Left forelimb (tissue), 1 donor: ENCODE measurements at regions not wholly inside any gene's neighbourhood (a gene's known extent, or its start where the extent isn't known, plus 50 kb on each side); places are given as distances from the start of the nearest gene placed in this dataset.

ENCODE experiments used
- DNase-seq: peaks from one replicate; pipeline ENCODE4 v3.0.0-alpha.2; 2018; ENCODE audit warnings: low spot score

DNA sequence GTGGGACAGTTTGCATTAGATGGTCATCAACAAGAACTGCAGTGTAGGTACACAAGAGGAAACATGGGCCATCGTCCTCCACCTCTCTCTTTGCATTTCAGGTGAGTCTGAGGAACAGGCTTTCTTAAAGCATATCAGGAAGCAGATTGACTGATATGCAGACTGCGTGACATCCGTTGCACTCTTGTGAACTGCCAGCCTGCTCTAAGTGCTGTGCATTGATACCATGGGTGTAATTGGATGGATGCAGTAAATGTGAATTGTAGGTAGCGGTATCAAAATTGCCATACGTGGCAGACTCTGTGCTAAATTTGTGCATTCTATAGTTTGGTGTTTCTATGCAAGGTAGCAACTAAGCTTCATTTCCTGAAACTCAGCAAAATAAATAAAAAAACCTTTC, 1008.3 kb downstream of the EFNB2 start:
- no peak for DNase-seq

GRCh38 chr13:105519771-105520170, 1015.7 kb downstream of the EFNB2 start:
- no peak for DNase-seq

GRCh38 chr13:105518086-105518485, 1017.4 kb downstream of the EFNB2 start:
- DNase-seq, result no peak

DNA sequence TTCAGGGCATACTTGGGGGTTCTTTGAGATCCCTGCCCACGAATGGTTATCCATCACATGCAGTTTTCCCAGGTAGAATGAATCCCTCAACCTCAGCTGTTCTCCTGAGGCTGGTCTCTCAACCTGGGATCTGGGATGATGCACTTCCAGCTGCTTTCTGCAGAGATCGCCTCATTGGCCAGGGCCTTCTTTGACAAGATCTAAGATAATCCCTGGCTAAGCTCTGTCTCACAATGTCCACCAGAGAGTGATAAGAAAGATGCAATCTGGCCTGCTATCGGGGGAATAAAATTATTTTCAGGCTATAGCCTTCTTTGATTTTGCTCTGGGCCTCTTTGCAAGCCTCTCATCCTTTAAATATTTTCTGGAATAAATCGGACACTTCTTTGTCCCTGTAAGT, 1021.1 kb downstream of the EFNB2 start:
- DNase-seq, result no peak

DNA sequence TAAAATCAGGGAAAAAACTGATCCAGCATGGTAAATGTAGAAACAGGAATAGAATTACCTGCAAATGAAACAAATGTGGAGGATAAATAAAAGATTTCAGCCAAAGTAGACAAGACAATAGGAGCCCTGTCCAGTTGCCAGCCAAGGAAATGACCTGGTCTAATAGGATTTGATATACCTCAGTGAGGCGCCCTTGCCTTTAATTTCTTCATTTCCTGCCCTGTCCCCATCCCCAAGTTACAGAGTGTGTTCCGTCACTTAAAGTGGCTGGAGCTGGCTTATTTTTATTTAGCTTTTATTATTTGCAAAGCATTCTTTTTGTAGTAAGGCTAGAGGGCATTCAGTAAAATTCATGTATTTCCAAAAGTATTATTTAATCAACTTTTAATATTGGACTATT, 1022.0 kb downstream of the EFNB2 start:
- no peak for DNase-seq

DNA sequence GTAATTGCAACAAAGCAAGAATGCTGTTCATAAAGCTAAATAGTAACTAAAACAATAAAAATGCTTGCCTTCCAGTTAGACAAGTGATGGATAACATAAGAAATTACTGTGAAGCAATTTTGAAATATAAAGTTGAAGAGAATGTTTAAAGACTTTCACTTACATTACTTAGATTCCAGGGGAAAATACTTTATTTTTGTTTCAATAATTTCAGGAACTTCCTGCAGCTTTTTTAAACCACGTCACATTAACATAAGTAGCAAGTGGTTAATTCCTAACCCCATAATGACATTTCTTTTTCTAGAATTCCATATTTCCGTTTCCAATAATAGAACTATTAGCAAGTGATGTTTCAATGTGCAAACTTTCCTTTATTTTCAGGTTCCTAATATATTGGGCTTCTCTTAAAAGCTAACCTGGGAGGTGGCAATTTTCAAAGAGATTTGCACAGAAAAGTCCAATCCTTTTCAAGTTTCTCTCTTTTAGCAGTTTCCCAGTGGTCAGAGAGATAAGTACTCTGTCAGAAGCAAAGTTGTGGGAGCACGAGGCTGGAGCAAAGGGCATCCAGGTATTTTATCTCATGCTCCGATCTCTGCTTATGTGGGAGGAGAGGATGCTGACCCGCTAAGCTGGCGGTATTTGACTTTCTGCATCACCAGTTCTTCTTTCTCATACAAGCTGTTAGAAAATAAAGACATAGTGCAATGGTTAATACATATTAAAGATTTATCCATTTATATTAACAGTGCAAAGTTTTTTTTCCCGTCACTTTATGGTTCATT, 1025.3 kb downstream of the EFNB2 start:
- no peak for DNase-seq

DNA sequence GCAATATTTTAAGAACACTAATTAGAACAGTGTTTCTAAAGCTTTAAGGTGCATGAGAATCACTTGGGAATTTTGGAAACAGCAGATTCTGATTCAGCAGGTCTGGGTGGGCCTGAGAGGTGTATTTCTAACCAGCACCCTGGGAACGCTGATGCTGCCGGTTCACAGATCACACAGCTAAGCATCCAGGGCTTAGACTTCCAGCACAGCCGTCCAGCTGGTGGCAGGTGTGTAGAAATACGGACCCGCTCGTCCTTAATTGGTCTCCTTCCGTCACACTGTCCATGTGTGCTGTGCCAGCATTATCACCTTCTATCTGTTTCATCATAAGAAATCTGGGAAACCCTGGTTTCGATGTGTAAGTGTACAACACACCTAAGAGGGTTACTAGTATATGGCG, 1029.0 kb downstream of the EFNB2 start:
- no peak for DNase-seq

DNA sequence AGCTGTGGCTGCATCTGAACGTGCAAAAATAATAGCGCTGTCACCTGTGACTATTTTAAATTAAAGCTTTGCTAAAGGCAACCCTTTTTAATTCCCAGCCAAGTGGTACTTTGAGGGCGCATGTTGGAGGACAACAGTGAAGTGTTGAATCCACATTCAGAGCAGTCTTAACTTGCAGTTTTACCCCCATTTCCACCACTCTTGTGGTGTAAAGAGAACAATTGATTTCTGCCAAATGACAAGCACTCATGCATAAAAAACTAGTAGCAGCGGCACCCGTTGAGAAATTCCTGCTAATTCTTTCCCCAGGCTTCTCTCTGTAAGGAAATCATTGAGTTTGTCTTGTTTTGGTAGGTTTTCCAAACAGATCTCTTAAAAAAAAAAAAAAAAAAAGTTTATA, 1033.3 kb downstream of the EFNB2 start:
- no peak for DNase-seq

GRCh38 chr13:105497597-105497996, 1037.9 kb downstream of the EFNB2 start:
- DNase-seq, result no peak

- no peak for DNase-seq
Observed at GRCh38 chr13:105492216-105492615, 1043.2 kb downstream of the EFNB2 start.

GRCh38 chr13:105491345-105491744, 1044.1 kb downstream of the EFNB2 start:
- DNase-seq, result no peak

DNA sequence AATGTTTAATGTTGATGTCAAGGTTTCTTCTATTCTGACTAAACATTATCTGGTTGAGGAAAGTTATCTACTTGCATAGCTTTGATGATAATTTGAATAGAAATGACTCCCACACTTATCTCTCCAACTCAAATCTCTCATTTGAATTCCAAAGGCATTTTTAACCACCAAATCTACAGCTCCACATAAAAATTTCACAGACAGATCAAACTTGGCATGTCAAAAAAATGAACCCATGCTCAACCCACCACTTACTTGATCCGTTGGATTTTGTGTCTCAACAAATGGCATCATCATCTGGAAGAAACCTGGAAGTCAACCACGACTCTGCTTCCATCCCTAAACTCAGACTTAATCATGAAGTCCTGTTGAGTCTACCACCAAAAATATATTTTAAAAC, 1050.4 kb downstream of the EFNB2 start:
- no peak for DNase-seq

- no peak for DNase-seq
Observed at GRCh38 chr13:105474983-105475610, 1060.4 kb downstream of the EFNB2 start.

DNA sequence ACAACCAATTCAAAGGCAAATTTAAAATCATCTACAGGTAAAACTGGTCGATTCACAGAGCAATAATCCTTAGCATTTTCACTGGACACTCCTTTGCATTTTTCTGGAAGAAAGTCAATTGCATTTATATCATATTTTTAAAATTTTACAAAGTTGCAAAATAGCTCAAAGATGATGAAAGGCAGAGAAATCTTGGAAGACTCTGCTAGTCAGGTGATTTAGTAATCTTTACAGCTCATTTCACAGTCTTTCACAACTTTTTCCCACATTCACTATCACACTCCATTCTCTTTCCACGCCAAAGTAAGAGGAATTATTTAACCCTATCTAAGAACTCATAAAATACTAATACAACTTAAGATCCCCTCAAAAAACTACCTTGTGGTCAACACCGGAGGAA, 1063.8 kb downstream of the EFNB2 start:
- no peak for DNase-seq

DNA sequence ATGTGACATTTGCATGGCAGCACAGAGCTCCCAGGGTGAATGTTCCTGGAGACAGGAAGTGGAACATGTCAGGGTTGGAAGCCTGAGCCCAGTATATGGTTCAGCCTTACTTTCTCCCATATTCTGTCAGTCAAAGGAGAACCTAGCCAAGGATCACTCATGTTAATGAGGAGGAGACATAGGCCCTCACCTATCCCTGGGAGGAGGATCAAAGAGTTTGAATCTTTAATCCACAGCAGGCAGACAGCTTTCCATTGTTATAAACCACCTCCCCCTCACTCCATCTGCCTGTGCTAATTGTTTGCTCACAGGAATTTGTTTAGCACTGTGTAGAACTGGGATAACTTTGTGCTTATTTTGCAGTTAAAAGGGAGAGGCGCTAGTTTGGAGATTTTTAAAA, 1069.1 kb downstream of the EFNB2 start:
- DNase-seq, result no peak

GRCh38 chr13:105465745-105466144, 1069.7 kb downstream of the EFNB2 start, which contains the start of gene DAOA:
Gene DAOA (plus strand): TSS chr13:105466045.
- DNase-seq, result no peak

GRCh38 chr13:105465251-105465650, 1070.2 kb downstream of the EFNB2 start:
- DNase-seq, result no peak

GRCh38 chr13:105464249-105464648, 1071.2 kb downstream of the EFNB2 start:
- no peak for DNase-seq

DNA sequence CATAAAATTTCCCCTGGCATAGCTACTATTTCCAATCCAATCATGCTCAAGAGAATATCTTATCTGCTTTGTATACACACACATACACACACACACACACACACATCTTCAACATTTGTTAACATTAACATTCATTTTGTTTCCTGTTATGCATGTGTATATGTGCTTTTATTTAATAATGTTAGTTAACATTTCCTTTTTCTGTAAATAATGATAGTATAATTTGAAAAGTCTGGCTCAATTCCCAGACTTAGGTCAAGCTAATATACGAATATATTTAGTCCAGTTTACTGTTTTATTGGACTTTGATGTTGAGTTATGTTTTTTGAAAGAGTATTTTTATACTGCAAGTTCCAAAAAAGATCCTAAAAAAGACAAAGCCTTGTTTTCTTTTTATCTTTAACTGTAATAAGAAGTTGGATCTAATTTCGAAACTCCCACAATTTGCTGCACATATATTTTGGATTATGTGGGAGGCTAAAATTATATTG, 1072.4 kb downstream of the EFNB2 start:
- DNase-seq, result no peak

DNA sequence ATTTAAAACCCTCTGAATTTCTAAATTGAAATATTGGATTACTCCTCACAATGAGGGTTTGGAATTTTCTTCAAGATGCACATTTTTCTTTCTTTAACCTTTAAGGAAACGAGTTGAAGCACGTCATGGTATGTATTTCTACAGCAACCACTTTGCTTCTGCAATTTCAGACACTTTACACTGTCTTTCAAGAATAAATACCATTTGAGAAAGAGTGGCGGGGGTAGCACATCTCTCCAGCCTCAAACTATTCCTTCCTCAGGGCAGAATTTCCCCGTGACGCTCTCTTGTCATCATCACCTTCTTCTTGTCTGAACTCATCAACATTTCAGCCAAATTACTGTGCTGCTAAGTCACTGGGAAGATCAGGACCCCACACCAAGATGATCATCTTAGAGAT, 1073.4 kb downstream of the EFNB2 start:
- DNase-seq, result no peak

- no peak for DNase-seq
Observed at GRCh38 chr13:105452895-105453294, 1082.6 kb downstream of the EFNB2 start.

GRCh38 chr13:105450784-105451183, 1084.7 kb downstream of the EFNB2 start:
- no peak for DNase-seq

GRCh38 chr13:105448811-105449210, 1086.7 kb downstream of the EFNB2 start:
- no peak for DNase-seq

- DNase-seq, result no peak
Observed at GRCh38 chr13:105446197-105446596, 1089.3 kb downstream of the EFNB2 start.
